Endothelial cell of umbilical vein (primary cell): ENCODE measurements at regions not wholly inside any gene's neighbourhood (a gene's known extent, or its start where the extent isn't known, plus 50 kb on each side); places are given as distances from the start of the nearest gene placed in this dataset.
"Not testable (repeated sequence)": the region's sequence is repeated elsewhere in the genome, so short reads cannot be mapped to it uniquely, and the experiment has no call there.

Experiments
- BruUV-seq: library from RNA; stranded (reverse); fragments of 400-500 nt; replicated peaks from 2 replicates; lab custom pipeline; 2021; lab: Mats Ljungman, UMichigan
- CTCF ChIA-PET: fragments of 300-600, 350-600 bp; sonication (Branson Sonifier 250); formaldehyde crosslinking; loops from one replicate; lab custom pipeline; 2021; ENCODE audit warnings: antibody characterized with exemption, inconsistent platforms; lab: Charles Lee
- POLR2A ChIA-PET: fragments of 300-600, 350-600 bp; sonication (Branson Sonifier 250); formaldehyde crosslinking; loops from one replicate; lab custom pipeline; 2021; ENCODE audit warnings: antibody characterized with exemption, inconsistent platforms; lab: Charles Lee
- DNase-seq: peaks from one replicate; pipeline ENCODE4 v3.0.0-alpha.2; 2011; ENCODE audit warnings: low read depth, low spot score
- FAIRE-seq: peaks from 2 replicates; lab custom pipeline; 2011; peaks lifted over from hg19 to GRCh38; lab: Jason Lieb, UNC
- H2AFZ ChIP-seq: 2 replicates; pipeline ENCODE4 v1.6.0; 2012; ENCODE audit warnings: low read depth, low read length, control low read depth, inconsistent platforms
- H3K27ac ChIP-seq: 2 replicates; pipeline ENCODE4 v1.5.1; 2011; ENCODE audit warnings: low read depth, mild to moderate bottlenecking, control low read depth, low read length, moderate library complexity; ENCODE audit not compliant: insufficient read depth
- H3K27me3 ChIP-seq, 2 experiments: 2 replicates each; pipeline versions ENCODE4 v1.6.0 to v1.6.1; 2011; ENCODE audit warnings: low read length in 2 of 2, mixed read lengths in 1 of 2; ENCODE audit not compliant: control insufficient read depth in 2 of 2, insufficient read depth in 2 of 2
- H3K36me3 ChIP-seq, 2 experiments: 2 replicates in 1 of 2; 3 replicates in 1 of 2; pipeline ENCODE4 v1.5.1; 2011; ENCODE audit warnings: low read length in 2 of 2, mild to moderate bottlenecking in 1 of 2, moderate library complexity in 1 of 2; ENCODE audit not compliant: control insufficient read depth in 2 of 2, insufficient read depth in 2 of 2; ENCODE audit errors: extremely low read depth in 1 of 2
- H3K4me1 ChIP-seq: 3 replicates; pipeline ENCODE4 v1.5.1; 2011; ENCODE audit warnings: mild to moderate bottlenecking, low read length; ENCODE audit not compliant: control insufficient read depth, insufficient read depth; ENCODE audit errors: extremely low read depth
- H3K4me2 ChIP-seq: 2 replicates; pipeline ENCODE4 v1.6.1; 2011; ENCODE audit warnings: low read length, control low read depth, mixed read lengths; ENCODE audit not compliant: insufficient read depth
- H3K4me3 ChIP-seq, 3 experiments: fragments of 200-600 bp in 1 of 3; sonication (generic), shearing (Covaris generic) in 1 of 3; replicated peaks in 1 of 3; 2 replicates each; pipeline ENCODE4 v1.5.1; 2011 to 2016; ENCODE audit warnings: control low read depth in 3 of 3, low read length in 3 of 3, mild to moderate bottlenecking in 2 of 3, inconsistent platforms in 1 of 3, low read depth in 1 of 3, moderate library complexity in 1 of 3; ENCODE audit not compliant: insufficient read depth in 1 of 3
- H3K79me2 ChIP-seq: 2 replicates; pipeline ENCODE4 v1.6.0; 2012; ENCODE audit warnings: low read length, inconsistent platforms; ENCODE audit not compliant: control insufficient read depth, insufficient read depth
- H3K9ac ChIP-seq: replicated peaks from 2 replicates; pipeline ENCODE3; 2011; ENCODE audit warnings: low read length, control low read depth; ENCODE audit not compliant: insufficient read depth; ENCODE audit errors: extremely low read depth
- H3K9me1 ChIP-seq: replicated peaks from 3 replicates; pipeline ENCODE4 v1.6.0; 2011; ENCODE audit warnings: mild to moderate bottlenecking, low read length; ENCODE audit not compliant: control insufficient read depth, insufficient read depth; ENCODE audit errors: extremely low read depth
- H3K9me3 ChIP-seq: replicated peaks from 2 replicates; pipeline ENCODE4 v1.5.1; 2012; ENCODE audit warnings: low read length, inconsistent platforms; ENCODE audit not compliant: control insufficient read depth, insufficient read depth
- H4K20me1 ChIP-seq: replicated peaks from 2 replicates; pipeline ENCODE3; 2011; ENCODE audit warnings: mild to moderate bottlenecking, low read length; ENCODE audit not compliant: control insufficient read depth, insufficient read depth; ENCODE audit errors: extremely low read depth
- FOS ChIP-seq: IDR thresholded peaks from 2 replicates; pipeline ENCODE4 v1.6.1; 2011; ENCODE audit warnings: mild to moderate bottlenecking, low read length, moderate library complexity, borderline replicate concordance; ENCODE audit not compliant: insufficient read depth
- POLR2AphosphoS5 ChIP-seq: IDR thresholded peaks from 2 replicates; pipeline ENCODE4 v1.6.1; 2012; ENCODE audit warnings: low read depth, mild to moderate bottlenecking, control low read depth, low read length, moderate library complexity; ENCODE audit not compliant: insufficient read depth
- dilution Hi-C: fragments of 300-500 bp; cut with MboI; formaldehyde crosslinking; loops from one replicate; pipeline ENCODE4 v1.15.0; 2019; ENCODE audit warnings: low sequenced_read_pairs; ENCODE audit not compliant: extremely low pct_ligation_motif_present
- intact Hi-C: fragments of 100-400 bp; cut with micrococcal nuclease; formaldehyde crosslinking; loops from one replicate; pipeline ENCODE4 v1.10.0; 2022

DNA sequence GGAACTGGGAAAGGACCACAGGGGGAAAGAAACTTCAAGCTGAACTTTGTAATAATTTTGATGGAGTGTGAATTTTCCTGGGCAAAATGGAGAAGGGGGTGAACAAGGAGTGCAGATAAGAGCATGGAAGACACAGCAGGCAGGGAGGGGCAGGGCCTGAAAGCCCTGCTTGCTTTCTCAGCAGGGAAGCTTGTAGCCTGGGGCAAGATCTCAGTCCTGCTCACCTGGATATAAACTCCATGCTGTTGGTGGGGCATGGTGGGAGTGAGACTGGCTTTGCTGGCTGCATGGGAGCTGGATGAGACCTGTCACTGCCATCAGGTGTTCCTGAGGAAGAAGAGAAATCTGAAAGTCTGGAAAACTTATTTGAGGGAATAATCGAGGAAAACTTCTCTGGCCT lies 58.7 kb upstream of the RC3H1 start:
- H3K79me2 ChIP-seq: no peaks in the 10 kb centered on the region
- H3K9ac ChIP-seq: no peak overlapping the region
- no peak overlapping the region for H3K4me2 ChIP-seq
- no peaks in the 10 kb centered on the region for H3K9me3 ChIP-seq
- H3K4me1 ChIP-seq: no peaks in the 10 kb centered on the region
- no peak for TF ChIP-seq POLR2AphosphoS5
- no peaks in the 10 kb centered on the region for H4K20me1 ChIP-seq
- DNase-seq: no peak
- H3K4me3 ChIP-seq: no peak overlapping the region
- no peak for FAIRE-seq
- H3K27me3 ChIP-seq: peaks cover 3 to 7% of the 10 kb centered on the region in 2 experiments
- ChIA-PET CTCF (no interaction called here), POLR2A (no interaction called here)
- no peak overlapping the region for H3K27ac ChIP-seq
- dilution Hi-C loops: no loop called here
- intact Hi-C loops: no loop called here
- H2AFZ ChIP-seq: no peak overlapping the region
- H3K36me3 ChIP-seq: no peaks in the 10 kb centered on the region
- BruUV-seq: no TSS peak
- no peaks in the 10 kb centered on the region for H3K9me1 ChIP-seq

DNA sequence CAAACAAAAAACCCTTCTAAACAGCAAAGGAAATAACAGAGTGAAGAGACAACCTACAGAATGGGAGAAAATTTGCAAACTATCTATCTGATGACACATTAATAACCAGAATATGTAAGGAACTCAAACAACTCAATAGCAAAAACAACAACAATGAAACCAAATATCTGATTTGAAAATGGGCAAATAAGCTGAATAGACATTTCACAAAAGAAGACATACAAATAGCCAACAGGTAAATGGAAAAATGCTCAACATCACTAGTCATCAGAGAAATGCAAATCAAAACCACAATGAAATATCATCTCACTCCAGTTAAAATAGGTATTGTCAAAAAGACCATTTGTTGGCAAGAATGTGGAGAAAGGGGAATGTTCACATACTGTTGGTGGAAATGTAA lies 57.6 kb upstream of the RC3H1 start:
- FAIRE-seq: no peak
- Histone ChIP-seq H3K27me3 (peaks cover 3 to 7% of the 10 kb centered on the region in 2 experiments), H3K36me3 (no peaks in the 10 kb centered on the region), H3K4me1 (no peaks in the 10 kb centered on the region), H3K9me1 (no peaks in the 10 kb centered on the region), H3K9me3 (no peaks in the 10 kb centered on the region), H3K79me2 (no peaks in the 10 kb centered on the region), H3K9ac (no peak overlapping the region), H3K4me2 (no peak overlapping the region), H4K20me1 (no peaks in the 10 kb centered on the region), H3K27ac (no peak overlapping the region), H3K4me3 (no peak overlapping the region), H2AFZ (no peak overlapping the region)
- TF ChIP-seq FOS (no peak), POLR2AphosphoS5 (no peak)
- no TSS peak for BruUV-seq
- intact Hi-C loops: loop anchor here (10.0 kb wide), 1 partner anchor 135 kb away; no protein-coding TSS in a partner anchor
- dilution Hi-C loops: no loop called here
- ChIA-PET CTCF (interaction anchor here (2.5 kb wide), 1 partner anchor 12 kb away, joined by 5 read pairs; no protein-coding TSS in a partner anchor), POLR2A (no interaction called here)
- DNase-seq: no peak

DNA sequence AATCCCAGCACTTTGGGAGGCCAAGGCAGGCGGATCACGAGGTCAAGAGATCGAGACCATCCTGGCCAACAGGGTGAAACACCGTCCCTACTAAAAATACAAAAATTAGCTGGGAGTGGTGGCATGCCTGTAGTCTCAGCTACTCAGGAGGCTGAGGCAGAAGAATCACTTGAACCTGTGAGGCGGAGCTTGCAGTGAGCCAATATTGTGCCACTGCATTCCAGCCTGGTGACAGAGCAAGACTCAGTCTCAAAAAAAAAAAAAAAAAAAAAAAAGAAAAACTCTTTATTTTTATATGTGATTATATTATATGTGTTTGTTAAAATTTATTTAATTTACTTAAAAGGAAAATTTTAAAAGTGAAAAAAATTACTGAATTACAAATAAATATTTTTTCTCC lies 56.8 kb upstream of the RC3H1 start:
- H2AFZ ChIP-seq, H3K27me3 ChIP-seq, FAIRE-seq, H3K36me3 ChIP-seq, H3K9me3 ChIP-seq, H3K4me2 ChIP-seq, H3K9me1 ChIP-seq, H3K4me1 ChIP-seq, BruUV-seq, H3K4me3 ChIP-seq, H3K27ac ChIP-seq, H3K79me2 ChIP-seq, DNase-seq, H3K9ac ChIP-seq, H4K20me1 ChIP-seq, dilution Hi-C loops: not testable (repeated sequence)
- intact Hi-C loops: loop anchor here (10.0 kb wide), 1 partner anchor 136 kb away; no protein-coding TSS in a partner anchor
- ChIA-PET POLR2A (interaction anchor here (0.7 kb wide), 1 partner anchor 1150 kb away, joined by 3 read pairs; no protein-coding TSS in a partner anchor), CTCF (interaction anchor here (0.6 to 2.5 kb wide), 3 partner anchors 11 to 1337 kb away, joined by 3 to 5 read pairs (median 3); no protein-coding TSS in a partner anchor)
